ENCODE measurements at regions not wholly inside any gene's neighbourhood (a gene's known extent, or its start where the extent isn't known, plus 50 kb on each side); places are given as distances from the start of the nearest gene placed in this dataset.

GRCh38 chr3:176623468-176624150 lies 573.7 kb downstream of the TBL1XR1 start:
- no peak for TF ChIP-seq CTCF (conservative IDR thresholded peaks at IDR 0.05; ENCODE audit: low read length)
- no peak for TF ChIP-seq EZH2phosphoT487 (IDR thresholded peaks at IDR 0.05; ENCODE audit: borderline replicate concordance, low read depth, low read length)
- Histone ChIP-seq H3K4me1 (ENCODE audit: insufficient read depth, low read length, poor library complexity, severe bottlenecking) (no peaks in the 10 kb centered on the region), H3K79me2 (ENCODE audit: insufficient read depth, low read depth, low read length) (no peaks in the 10 kb centered on the region), H3K4me2 (ENCODE audit: low read length) (no peak overlapping the region), H2AFZ (ENCODE audit: low read length) (no peak overlapping the region), H4K20me1 (ENCODE audit: insufficient read depth, low read length) (no peaks in the 10 kb centered on the region), H3K9me3 (ENCODE audit: low read length) (no peaks in the 10 kb centered on the region), H3K36me3 (ENCODE audit: insufficient read depth, low read length) (no peaks in the 10 kb centered on the region), H3K4me3 (ENCODE audit: low read depth, low read length, poor library complexity, severe bottlenecking) (no peak overlapping the region), H3K27ac (ENCODE audit: low read depth, low read length, poor library complexity, severe bottlenecking) (no peak overlapping the region), H3K9me2 (ENCODE audit: insufficient read depth, low read length) (no peaks in the 10 kb centered on the region)
- BruUV-seq (replicated peaks), result no TSS peak
- no peak for DNase-seq (ENCODE audit: low spot score)
- intact Hi-C loops (cut with micrococcal nuclease; ENCODE audit: unreplicated experiment), result no loop called here
- POLR2A ChIA-PET, result interaction anchor here (0.5 to 1.2 kb wide), 2 partner anchors 10 to 55 kb away, joined by 3 to 4 read pairs; no protein-coding TSS in a partner anchor
- CTCF ChIA-PET (ENCODE audit: unreplicated experiment), result no interaction called here

GRCh38 chr3:176619833-176620232 lies 577.4 kb downstream of the TBL1XR1 start:
- no peaks in the 10 kb centered on the region for H3K9me2 ChIP-seq (ENCODE audit: insufficient read depth, low read length)
- no peaks in the 10 kb centered on the region for H4K20me1 ChIP-seq (ENCODE audit: insufficient read depth, low read length)
- H2AFZ ChIP-seq (ENCODE audit: low read length), result no peak overlapping the region
- H3K4me1 ChIP-seq (ENCODE audit: insufficient read depth, low read length, poor library complexity, severe bottlenecking), result no peaks in the 10 kb centered on the region
- intact Hi-C loops (cut with micrococcal nuclease; ENCODE audit: unreplicated experiment), result no loop called here
- no peak for TF ChIP-seq CTCF (conservative IDR thresholded peaks at IDR 0.05; ENCODE audit: low read length)
- no peak for TF ChIP-seq EZH2phosphoT487 (IDR thresholded peaks at IDR 0.05; ENCODE audit: borderline replicate concordance, low read depth, low read length)
- DNase-seq (ENCODE audit: low spot score), result no peak
- no peak overlapping the region for H3K4me2 ChIP-seq (ENCODE audit: low read length)
- H3K27ac ChIP-seq (ENCODE audit: low read depth, low read length, poor library complexity, severe bottlenecking), result no peak overlapping the region
- no peaks in the 10 kb centered on the region for H3K9me3 ChIP-seq (ENCODE audit: low read length)
- no TSS peak for BruUV-seq (replicated peaks)
- no peaks in the 10 kb centered on the region for H3K36me3 ChIP-seq (ENCODE audit: insufficient read depth, low read length)
- ChIA-PET POLR2A (no interaction called here), CTCF (ENCODE audit: unreplicated experiment) (no interaction called here)
- no peak overlapping the region for H3K4me3 ChIP-seq (ENCODE audit: low read depth, low read length, poor library complexity, severe bottlenecking)
- no peaks in the 10 kb centered on the region for H3K79me2 ChIP-seq (ENCODE audit: insufficient read depth, low read depth, low read length)

GRCh38 chr3:176615826-176616225 lies 581.5 kb downstream of the TBL1XR1 start:
- Histone ChIP-seq H3K9me2 (ENCODE audit: insufficient read depth, low read length) (no peaks in the 10 kb centered on the region), H3K9me3 (ENCODE audit: low read length) (no peaks in the 10 kb centered on the region), H3K79me2 (ENCODE audit: insufficient read depth, low read depth, low read length) (no peaks in the 10 kb centered on the region), H3K27ac (ENCODE audit: low read depth, low read length, poor library complexity, severe bottlenecking) (no peak overlapping the region), H3K4me3 (ENCODE audit: low read depth, low read length, poor library complexity, severe bottlenecking) (no peak overlapping the region), H3K36me3 (ENCODE audit: insufficient read depth, low read length) (no peaks in the 10 kb centered on the region), H2AFZ (ENCODE audit: low read length) (no peak overlapping the region), H3K4me1 (ENCODE audit: insufficient read depth, low read length, poor library complexity, severe bottlenecking) (no peaks in the 10 kb centered on the region), H4K20me1 (ENCODE audit: insufficient read depth, low read length) (no peaks in the 10 kb centered on the region), H3K4me2 (ENCODE audit: low read length) (no peak overlapping the region)
- CTCF ChIA-PET (ENCODE audit: unreplicated experiment), result no interaction called here
- POLR2A ChIA-PET, result no interaction called here
- no peak for DNase-seq (ENCODE audit: low spot score)
- TF ChIP-seq CTCF (conservative IDR thresholded peaks at IDR 0.05; ENCODE audit: low read length) (no peak), EZH2phosphoT487 (IDR thresholded peaks at IDR 0.05; ENCODE audit: borderline replicate concordance, low read depth, low read length) (no peak)
- no TSS peak for BruUV-seq (replicated peaks)
- intact Hi-C loops (cut with micrococcal nuclease; ENCODE audit: unreplicated experiment), result no loop called here
